Stimulated activated CD4-positive, alpha-beta T cell treated with anti-CD3 and anti-CD28 coated beads, Interleukin-12 subunit alpha, Interleukin-12 subunit beta, amount 100 ng/mL, for 4 hours (primary cell): ENCODE measurements at regions not wholly inside any gene's neighbourhood (a gene's known extent, or its start where the extent isn't known, plus 50 kb on each side); places are given as distances from the start of the nearest gene placed in this dataset.
"Not testable (repeated sequence)": the region's sequence is repeated elsewhere in the genome, so short reads cannot be mapped to it uniquely, and the experiment has no call there.

ENCODE experiments used
- DNase-seq: peaks from one replicate; pipeline ENCODE4 v3.0.0-alpha.2; 2020

DNA sequence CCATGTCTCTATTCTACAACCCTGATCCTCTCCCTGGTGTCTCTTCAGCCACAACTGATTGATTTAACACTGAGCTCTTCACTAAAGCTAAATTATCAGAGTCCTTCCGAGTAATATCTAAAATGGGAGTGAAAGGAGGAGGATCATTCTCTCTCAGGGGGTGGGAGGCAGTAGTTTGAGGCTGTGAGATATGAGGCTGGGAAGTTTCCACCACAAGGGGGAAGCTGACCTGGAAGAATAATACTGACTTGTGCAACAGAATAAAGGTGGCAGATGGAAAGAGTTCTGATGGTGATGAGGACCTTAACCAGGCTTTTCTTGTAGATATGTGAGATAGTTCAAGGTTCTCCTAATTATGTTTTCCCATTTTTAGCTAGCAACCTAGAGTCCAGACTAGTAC is 241.6 kb upstream of the VKORC1L1 start:
- not testable (repeated sequence) for DNase-seq

DNA sequence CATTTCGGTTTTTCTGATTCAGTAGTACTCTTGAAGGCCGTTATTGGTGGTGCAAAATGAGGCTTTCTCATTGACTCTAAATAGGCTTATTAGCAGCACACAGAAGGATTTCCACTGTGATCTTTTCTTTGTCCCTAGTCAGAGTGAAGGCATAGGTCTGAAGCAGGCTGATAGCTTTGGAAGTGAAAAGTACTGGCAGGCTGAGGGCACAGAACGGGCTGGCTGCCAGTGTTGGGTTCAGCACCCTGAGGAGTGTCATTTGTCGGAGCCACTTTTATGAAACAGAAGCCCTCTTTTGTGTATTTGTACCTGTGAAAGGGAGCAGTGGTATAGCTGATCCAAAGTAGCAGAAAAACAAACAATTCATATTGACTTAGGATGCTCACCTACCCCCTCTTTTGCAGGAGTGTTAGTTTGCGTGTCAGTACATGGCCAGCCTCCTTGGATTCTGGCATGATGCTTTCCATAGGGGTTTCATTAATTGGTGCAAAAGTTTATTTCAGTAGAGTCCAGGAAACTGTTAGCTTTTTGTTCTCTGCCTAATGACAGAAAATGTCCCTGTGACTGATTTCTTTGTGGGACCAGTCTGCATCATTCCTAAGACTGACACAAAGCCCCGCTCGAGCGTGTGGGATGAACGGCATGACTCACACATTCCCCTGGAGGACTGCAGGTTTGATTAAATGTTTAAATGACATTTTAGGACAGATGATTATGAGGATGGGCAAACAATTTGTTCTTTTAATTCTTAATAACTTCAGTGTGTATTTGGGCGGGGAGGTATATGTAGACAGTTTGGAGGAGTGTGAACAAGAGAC is 239.1 kb upstream of the VKORC1L1 start:
- not testable (repeated sequence) for DNase-seq

GRCh38 chr7:65638918-65639317 is 234.0 kb upstream of the VKORC1L1 start:
- not testable (repeated sequence) for DNase-seq

DNA sequence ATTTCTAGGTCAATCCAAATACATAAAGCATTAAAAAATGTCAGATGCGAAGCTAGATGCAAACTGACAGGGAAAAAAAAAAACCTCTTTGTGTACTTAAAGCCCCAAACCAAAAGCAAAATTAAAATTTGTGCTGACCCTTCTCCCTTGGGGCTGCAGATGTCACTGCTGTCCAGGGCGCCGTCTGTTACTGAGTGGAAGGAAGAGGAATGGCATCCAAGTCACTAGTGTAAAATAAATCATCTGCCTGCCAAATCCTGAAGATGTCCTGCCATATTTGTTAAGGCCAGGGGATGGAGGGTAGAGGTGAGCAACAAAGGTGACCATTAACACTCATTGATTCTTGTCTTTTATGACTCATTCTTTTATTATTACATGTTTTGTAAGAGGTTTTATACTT is 233.2 kb upstream of the VKORC1L1 start:
- not testable (repeated sequence) for DNase-seq

GRCh38 chr7:65643498-65643897 is 229.4 kb upstream of the VKORC1L1 start:
- DNase-seq: not testable (repeated sequence)

GRCh38 chr7:65647153-65647964 is 225.5 kb upstream of the VKORC1L1 start:
- DNase-seq: not testable (repeated sequence)

DNA sequence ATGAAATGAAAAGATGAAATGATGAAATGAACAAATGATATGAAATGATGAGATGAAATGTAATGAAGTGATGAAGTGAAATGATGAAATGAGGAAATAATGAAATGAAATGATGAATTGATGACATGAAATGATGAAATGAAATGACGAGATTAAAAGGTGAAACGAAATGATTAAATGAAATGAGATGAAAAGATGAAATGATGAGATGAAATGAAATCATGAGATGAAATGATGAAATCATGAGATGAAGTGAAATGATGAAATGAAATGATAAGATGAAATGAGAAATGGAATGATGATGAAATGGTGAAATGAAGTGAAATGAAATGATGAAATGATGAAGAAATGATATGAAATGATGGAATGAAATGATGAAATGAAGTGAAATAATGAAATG is 221.7 kb upstream of the VKORC1L1 start:
- not testable (repeated sequence) for DNase-seq

- not testable (repeated sequence) for DNase-seq
Observed at GRCh38 chr7:65651826-65652592, 220.9 kb upstream of the VKORC1L1 start.

DNA sequence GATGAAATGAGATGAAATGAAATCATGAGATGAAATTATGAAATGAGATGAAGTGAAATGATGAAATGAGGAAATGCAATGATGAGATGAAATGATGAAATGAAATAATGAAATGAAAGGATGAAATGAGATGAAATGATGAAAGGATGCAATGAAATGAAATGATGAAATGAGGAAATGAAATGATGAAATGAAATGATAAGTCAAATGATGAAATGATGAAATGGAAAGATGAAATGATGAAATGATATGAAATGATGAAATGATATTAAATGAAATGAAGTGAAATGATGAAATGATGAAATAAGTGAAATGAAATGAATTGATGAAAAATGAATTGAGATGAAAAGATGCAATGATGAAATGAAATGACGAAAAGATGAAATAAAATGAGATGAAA is 220.2 kb upstream of the VKORC1L1 start:
- DNase-seq: not testable (repeated sequence)

GRCh38 chr7:65656494-65657188 is 216.2 kb upstream of the VKORC1L1 start:
- not testable (repeated sequence) for DNase-seq

DNA sequence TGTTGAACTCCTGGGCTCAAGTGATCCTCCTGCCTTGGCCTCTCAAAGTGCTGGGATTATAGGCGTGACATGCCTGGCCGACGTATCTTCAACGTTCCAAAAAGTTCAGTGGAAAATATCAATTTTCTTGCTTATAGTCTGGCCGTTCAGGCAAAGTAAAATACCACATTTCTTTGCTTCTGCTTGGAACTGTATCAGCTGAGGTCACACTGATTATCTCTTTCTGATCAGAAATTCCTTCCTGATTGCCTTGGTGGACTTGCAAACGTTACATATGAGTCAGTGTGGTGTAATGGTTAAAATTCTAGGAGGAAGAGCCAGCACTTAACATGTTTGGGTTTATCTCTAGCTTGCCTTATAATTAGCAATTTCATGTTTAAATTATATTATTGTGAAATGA is 189.5 kb upstream of the VKORC1L1 start:
- DNase-seq: not testable (repeated sequence)

DNA sequence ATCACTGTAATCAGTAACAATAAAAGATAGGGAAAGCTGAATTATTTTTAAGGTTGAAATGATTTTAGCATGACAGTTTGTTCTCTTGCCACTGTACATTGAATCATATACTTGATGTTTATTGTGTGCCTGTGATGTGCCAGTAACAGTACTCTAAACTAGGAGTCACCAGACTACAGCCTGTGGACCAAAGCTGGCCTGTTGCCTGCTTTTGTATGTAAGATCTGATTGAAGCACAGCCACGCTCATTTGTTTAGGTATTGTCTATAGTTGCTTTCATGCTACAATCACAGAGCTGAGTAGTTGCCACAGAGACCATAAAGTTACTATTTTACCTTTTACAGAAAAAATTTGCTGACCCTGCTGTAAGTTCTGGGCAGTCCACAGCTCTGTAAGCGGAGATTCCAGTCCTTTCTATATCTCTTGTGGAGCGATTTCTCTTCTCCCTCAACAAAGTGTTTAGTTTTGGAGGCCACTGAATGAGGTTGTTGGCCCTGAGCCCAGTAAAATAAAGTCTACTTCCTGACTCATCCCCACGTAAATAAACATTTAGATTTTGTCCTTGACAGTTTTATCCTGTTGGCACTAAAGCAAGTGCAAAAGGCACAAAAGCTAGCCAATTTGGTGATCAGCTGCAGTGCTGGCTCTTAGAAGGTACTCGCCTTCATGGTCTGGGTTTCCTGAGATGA is 173.7 kb upstream of the VKORC1L1 start:
- not testable (repeated sequence) for DNase-seq

DNA sequence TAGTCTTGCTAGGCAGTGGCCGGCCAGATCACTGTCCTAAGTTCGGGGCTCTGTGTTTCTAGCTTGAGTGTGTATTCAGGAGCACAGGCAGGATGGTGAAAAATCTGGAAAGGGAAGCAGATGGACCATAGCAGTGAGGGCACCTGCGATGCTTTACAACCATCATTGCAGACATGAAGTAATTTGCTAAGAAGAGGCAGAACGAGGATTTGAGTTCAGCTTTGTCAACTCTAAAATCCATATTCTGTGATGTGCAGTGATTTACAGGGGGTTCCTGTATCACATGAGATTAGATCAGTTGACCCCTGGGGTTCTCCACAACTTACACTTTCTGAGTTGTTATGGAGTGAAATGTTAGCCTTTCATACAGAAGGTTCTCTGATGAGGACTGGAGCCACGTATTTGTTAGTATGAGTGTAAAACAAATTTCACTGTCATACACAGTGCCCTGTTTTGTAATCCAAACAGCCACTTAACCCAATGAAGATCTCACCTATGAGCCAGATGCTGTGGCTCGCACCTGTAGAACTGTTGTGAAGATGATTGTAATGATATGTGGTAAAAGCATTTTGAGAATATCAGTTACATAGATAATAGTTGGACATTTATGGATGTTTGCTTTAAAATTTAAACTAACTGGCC is 173.0 kb upstream of the VKORC1L1 start:
- DNase-seq: not testable (repeated sequence)

DNA sequence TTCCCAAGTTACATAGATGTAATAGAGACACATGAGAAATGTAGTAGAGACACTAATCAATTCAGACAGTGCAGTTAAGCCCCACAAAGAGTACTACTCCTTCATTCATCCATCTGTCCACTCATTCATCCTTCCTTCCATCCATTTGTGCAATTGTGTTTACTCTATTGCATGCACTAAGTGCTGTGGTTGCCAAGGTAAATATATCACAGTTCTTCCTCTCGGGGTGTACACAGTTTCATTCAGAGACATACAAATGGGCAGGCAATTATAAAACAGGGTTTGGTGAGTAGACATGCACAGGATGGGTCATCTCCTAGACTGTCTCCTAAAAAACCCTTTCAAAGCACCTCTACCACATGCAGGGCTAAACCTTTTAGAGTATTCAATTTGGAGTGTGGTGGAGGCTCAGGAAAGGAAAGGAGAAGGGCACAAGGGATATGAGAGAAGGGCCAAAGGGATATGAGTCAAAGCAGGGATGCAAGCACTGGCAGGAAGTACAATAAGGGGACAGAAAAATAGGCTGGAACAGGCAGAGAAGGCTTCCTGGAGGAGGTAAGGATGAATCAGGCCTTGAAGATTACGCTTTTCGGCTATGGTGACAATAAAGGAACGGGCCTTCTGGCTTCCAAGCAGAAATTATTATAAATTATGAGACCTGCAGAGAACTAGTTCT is 153.6 kb upstream of the VKORC1L1 start:
- DNase-seq: not testable (repeated sequence)

- peak; percentile 57 for DNase-seq
Observed at GRCh38 chr7:65722361-65722792, 150.5 kb upstream of the VKORC1L1 start.

GRCh38 chr7:65727182-65727581 is 145.7 kb upstream of the VKORC1L1 start:
- DNase-seq: not testable (repeated sequence)

DNA sequence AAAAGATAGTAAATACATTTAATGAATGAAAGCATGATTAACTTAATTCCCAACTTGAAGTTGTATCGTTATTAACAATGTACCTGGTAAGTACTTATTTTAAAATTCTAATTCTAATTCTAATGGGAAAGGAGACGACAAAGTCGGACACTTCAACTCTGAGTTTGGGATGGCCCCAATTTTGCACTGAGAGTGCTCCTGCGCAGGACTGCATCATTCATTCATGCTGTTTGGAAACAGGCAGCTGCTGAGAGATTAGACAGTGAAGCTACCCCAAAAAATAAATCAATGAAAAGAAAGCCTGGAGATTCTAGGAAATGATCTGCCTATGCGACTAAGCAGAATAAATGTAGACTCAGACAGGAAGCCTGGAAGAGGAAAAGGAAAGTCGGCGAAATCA is 141.7 kb upstream of the VKORC1L1 start:
- no peak for DNase-seq

DNA sequence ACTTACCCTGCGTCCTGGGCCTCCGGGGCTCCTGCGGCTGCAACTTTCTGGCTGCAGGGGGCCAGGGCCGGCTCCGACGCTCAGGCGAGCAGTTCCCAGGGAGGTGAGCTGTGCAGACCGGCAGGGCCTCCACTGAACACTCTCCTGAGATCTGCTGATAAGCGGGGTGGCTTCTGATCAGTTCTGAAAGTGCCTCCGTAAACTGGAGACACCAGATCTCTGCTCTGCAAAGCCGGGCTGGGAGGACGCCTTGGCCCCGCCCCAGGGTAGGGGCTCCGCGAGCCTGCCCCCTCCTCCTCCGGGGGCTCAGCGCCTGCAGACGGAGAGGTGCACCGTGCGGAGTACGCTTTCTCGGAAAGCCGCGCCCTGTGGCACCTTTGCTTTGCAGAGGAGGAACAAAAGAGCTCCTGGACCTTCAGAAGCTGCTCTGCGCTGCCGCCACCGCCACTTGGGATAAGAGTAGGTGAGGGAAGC is 141.3 kb upstream of the VKORC1L1 start:
- DNase-seq: no peak

GRCh38 chr7:65744406-65744805 is 128.5 kb upstream of the VKORC1L1 start:
- DNase-seq: no peak

DNA sequence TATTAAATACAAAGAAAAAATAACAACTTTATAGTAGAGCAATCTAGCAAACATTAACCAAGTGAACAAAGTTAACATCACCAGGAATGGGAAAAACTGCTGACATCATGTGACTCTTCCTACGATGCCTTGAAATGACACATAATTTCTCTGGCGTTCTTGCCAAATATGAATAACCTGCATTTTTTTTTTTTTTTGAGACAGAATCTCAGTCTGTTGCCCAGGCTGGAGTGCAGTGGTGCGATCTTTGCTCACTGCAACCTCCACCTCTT is 126.5 kb upstream of the VKORC1L1 start:
- DNase-seq: no peak

- no peak for DNase-seq
Observed at GRCh38 chr7:65749039-65749438, 123.8 kb upstream of the VKORC1L1 start.
